HG03108 (cell line): ENCODE measurements at regions not wholly inside any gene's neighbourhood (a gene's known extent, or its start where the extent isn't known, plus 50 kb on each side); places are given as distances from the start of the nearest gene placed in this dataset.

ENCODE experiments used
- ATAC-seq: cut with Tn5 transposase; IDR thresholded peaks from one replicate; pipeline ENCODE4 v1.9.1; 2021; ENCODE audit warnings: moderate library complexity; ENCODE audit not compliant: unreplicated experiment

DNA sequence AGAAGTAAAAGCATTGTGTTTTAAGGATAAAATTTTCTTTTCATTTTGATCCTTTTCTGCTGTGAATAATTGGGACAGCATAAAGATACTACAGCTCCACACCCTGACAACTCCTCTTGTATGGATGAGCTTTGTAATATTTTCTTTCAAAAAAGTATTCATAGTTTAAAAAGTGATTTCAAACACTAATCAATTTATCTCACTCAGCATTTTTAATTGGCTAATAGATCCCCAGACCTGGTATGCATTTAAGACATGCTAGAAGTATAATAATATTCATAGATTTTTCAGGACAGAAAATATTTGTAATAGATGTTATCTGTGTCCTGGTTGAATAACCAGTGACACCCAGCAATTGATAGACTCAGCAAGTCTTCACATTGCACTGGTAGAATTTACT lies 510.7 kb downstream of the RIT2 start:
- no peak for ATAC-seq

GRCh38 chr18:42606886-42607495 lies 508.5 kb downstream of the RIT2 start:
- no peak for ATAC-seq

- no peak for ATAC-seq
Observed at GRCh38 chr18:42611134-42611533, 504.4 kb downstream of the RIT2 start.

DNA sequence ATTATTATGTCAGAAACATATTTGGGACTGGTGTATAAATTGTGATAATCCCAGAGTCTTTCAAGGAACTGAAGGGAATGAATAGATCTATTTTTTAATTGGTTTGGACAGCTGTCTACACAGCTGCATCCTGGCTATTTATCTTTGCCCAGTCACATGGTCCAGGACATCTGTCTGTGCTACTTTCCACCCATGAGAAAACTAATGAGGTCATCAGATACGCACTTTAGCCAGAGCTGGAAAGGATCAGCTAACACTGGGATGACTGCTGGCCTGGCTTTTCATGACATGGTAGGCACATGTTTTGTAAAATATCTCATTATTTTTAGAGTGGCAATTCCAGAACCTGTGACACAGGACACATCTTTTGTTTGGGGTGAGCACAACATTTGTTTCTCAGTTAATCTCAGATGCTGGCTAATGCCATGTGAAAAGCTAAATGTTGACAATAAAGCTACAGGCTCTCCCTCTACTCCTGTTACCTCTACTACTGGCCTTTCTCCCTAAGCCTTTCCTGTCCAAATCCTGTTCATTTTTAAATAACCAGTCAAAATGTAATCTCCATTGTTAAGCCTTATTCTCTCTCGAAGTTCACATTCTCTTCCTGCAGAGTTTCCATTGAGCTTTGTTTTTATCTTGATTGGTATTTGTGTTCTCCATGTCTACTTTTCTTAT lies 500.7 kb downstream of the RIT2 start:
- ATAC-seq: no peak

- ATAC-seq: no peak
Observed at GRCh38 chr18:42617221-42617620, 498.3 kb downstream of the RIT2 start.

DNA sequence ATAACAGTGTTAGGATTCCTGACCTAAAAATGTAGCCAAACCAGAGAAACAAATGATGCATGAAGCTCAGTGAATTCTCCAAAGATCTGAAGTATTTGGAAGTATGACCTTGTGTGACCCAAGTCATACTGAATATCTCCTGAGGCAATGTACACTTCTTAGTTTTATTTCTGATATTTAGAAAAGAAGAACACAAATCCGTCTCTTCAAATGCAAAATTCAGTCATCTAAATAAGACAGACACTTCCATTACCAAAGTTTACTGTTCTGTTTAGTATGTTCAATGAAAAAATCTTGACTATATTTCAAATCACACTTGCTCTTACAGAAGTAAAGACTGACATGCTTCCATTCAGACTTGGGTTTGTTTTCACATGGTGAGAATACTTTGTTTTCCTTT lies 495.7 kb downstream of the RIT2 start:
- ATAC-seq: no peak

GRCh38 chr18:42620657-42621056 lies 494.8 kb downstream of the RIT2 start:
- ATAC-seq: no peak

DNA sequence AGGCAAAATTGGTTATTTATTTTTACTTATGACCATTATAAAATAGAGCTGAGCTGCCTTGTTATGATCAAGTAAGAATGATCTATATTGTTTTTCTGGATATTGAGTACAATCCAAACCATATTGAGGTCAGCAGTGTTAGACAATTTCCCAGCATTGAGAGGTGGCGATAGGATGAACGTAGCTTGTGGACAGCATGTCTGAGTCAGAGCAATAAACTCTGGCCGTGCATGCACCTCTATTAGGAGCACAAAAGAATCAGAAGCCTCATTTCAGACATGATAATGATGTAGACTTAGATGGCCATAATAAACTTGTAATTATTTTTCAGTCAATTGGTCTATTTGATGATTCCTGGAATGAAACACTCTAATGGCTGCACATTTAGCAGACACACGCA lies 491.6 kb downstream of the RIT2 start:
- no peak for ATAC-seq

GRCh38 chr18:42632801-42633200 lies 482.7 kb downstream of the RIT2 start:
- no peak for ATAC-seq

DNA sequence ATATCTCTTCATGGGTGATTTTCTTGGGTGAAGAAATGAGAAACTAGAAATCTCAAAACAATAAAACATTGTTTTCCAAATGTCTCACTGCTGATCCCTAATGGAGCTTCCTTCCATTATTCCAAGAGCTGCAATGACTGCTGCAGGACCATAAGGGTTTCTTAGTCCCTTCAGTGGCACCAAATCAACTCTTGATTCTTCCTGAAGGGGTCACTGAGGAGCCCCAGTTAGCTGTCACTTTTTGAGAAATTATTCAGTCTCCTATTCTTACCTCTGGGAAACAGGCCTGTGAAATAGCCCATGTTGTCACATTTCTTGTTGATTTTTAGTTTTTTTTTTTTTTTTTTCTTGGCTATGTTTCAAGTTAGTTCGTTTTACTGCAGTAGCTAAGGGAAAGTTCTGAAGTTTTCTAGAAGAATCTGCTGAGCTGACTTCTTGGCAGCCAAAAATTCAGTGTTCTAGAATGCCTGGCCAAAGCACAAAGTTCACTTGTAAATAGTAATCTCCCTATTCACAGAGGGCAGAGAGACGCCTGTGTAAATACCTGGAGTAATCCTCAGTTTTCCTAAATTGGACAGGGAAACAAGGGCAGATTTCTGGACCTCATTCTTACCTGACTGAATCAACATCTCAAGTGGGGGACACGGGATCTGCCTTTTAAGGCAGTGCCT lies 480.0 kb downstream of the RIT2 start:
- no peak for ATAC-seq

DNA sequence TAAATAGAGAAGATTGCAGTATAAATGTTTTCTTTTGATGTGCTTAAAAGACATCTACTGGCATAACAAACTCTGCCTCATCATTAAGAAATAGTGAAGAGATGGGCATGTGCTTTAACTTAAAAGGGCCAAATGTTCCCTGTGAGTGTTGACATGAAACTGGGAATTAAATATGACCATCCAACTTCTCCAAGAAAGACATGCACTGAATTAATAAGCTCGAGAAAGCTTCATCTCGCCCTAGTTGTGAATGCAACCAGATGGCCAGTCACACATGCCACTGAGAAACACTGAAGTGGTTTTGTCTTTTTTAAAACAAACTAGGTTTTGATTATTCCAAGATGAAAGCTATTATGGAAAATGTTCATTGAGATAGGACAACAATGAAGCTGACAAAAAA lies 479.2 kb downstream of the RIT2 start:
- ATAC-seq: no peak

DNA sequence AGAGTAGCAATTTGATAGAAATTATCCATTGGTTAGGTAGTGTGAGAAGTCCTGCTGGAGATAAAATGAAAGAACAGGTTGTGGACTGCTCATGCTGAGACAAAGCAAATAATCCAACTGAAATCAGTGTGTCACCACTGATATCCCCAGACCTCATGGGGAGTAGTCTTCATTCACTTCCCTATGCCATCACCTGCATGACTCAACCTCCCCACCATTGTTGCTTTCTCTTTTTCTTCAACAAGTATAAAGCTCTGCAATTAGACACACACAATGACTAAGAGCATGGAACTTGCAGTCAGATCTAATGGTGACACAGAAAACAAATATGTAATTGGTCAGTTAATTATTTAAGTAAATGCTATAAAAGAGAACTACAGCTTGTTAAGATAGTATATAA lies 475.3 kb downstream of the RIT2 start:
- ATAC-seq: no peak

DNA sequence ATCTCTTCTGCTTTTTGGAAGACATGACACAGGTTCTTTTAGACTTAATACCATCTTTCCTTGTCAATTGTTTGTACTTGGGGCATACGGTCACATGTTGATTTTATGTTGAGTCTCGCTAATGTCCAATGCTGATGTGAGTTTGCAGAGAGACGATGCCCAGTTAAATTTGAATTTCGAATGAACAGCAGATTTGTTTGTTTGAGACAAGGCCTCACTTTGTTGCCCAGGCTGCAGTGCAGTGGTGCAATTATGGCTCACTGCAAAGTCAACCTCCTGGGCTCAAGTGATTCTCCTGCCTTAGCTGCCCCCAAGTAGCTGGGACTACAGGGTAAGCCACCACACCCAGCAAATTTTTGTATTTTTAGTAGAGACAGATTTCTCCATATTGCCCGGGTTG lies 473.5 kb downstream of the RIT2 start:
- ATAC-seq: no peak

GRCh38 chr18:42644729-42645131 lies 470.8 kb downstream of the RIT2 start:
- ATAC-seq: no peak

- ATAC-seq: no peak
Observed at GRCh38 chr18:42649331-42650035, 466.0 kb downstream of the RIT2 start.

DNA sequence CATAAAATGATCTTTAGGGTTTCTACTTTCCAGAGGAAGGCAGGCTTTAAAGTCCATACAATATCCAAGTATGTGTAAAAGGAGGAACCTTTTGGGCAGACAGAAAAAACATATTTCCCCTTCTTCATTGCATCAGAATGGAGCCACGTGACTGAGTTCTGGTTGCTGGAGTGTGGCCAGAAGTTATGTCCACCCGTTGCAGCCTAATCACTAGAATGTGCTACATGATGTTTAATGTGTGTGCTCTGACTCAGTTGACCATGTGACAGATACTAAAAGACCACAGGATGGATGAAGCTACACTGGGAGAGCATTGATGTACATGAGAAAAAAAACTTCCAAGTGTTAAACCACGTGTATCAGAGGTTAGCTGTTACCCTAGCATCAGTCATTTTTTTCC lies 460.9 kb downstream of the RIT2 start:
- ATAC-seq: no peak

DNA sequence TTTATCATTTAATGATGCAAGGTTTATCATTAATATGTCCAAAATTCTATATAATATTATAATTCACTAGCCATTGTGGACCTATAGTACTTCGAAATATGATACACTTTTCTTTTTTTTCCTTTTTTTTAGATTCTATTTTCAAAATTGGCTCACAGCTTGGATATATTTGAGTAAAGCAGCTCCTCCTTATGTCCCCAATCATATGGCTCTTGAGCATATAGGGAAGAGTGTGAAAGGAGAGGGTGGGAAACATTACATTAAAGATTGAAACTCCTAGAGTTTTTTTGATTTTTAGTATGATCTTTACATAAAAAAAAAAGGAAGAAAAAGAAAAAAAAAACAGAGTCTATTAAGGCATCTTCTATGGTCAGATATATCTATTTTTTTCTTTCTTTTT lies 457.9 kb downstream of the RIT2 start:
- no peak for ATAC-seq

DNA sequence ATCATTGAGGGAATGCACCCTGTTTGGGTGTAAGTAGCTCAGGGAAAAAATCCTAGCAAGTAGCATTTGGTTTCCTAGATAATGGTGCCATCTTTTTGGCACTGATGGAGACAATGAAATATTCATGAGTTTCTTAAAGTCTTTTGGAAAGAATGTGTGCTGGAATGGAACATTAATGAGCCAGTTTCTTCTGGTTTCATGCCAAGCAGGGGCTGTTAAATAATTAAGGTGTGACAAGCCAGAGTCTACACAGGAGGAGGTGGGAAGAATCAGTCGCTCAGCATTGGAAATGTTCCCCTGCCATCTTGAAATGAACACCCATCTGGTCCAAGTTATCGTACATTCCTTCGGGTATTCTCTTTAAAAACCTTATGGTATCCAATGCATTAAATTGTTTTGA lies 457.3 kb downstream of the RIT2 start:
- no peak for ATAC-seq

DNA sequence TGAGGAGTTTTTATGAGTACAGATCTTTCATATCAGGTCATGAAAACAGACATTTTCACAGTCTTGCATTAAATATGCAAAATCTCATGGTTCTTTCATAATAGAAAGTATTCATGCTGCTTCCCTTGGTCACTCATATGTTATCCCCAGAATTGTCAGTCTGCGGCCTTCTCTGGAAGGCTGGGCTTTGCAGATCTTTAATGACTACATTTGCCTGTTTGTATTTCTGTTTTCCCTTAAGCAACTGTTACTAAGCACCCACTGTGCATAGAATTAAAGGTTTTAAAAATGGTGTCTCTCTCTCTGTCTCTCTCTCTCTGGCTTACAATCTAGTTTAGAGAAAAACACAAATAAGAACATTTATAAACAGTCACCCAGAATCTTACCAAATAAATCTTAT lies 456.3 kb downstream of the RIT2 start:
- no peak for ATAC-seq

DNA sequence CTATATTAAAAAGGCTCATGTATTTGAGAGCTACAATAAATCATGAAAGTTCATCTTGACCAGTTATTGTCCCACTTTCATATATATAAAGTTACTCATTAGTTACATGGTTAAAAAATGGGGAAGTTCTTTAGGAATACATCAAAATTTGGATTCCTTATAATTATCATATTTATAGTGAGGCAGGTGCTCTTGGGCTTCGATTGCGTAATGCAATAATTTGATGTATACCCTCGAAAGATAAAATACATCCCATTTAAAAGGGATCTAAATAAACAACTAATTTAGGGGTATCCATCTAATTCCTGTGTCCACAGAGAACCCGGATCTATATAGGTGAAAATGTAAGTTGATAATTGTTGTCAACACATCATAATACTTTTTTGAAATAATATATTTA lies 444.6 kb downstream of the RIT2 start:
- ATAC-seq: no peak

DNA sequence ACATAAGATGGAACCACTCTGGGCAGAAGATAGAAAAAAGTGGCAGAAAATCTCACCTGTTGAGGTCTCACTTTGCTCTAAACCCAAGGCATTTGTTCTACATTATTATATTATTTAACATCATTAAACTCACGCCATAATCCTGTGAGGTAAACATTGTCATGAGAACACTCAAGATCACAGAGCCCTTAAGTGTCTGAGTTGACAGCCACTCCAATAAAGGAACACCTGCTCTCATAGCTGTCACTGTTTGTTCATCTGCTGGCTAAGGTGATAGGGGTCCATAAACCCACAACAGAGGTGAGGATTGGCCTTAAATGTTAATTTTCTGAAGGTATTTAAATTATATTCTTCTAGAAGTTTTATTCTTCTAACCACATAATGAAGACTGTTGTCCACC lies 439.7 kb downstream of the RIT2 start:
- ATAC-seq: no peak

- no peak for ATAC-seq
Observed at GRCh38 chr18:42683094-42683493, 432.4 kb downstream of the RIT2 start.
